Limb (tissue), 2 donors: ENCODE measurements at regions not wholly inside any gene's neighbourhood (a gene's known extent, or its start where the extent isn't known, plus 50 kb on each side); places are given as distances from the start of the nearest gene placed in this dataset.
"Not testable (repeated sequence)": the region's sequence is repeated elsewhere in the genome, so short reads cannot be mapped to it uniquely, and the experiment has no call there.

Experiments used
- DNase-seq, 2 donors: peaks; one replicate each; pipeline ENCODE4 v3.0.0-alpha.2; 2016; ENCODE audit errors: extremely low spot score in 2 of 2

DNA sequence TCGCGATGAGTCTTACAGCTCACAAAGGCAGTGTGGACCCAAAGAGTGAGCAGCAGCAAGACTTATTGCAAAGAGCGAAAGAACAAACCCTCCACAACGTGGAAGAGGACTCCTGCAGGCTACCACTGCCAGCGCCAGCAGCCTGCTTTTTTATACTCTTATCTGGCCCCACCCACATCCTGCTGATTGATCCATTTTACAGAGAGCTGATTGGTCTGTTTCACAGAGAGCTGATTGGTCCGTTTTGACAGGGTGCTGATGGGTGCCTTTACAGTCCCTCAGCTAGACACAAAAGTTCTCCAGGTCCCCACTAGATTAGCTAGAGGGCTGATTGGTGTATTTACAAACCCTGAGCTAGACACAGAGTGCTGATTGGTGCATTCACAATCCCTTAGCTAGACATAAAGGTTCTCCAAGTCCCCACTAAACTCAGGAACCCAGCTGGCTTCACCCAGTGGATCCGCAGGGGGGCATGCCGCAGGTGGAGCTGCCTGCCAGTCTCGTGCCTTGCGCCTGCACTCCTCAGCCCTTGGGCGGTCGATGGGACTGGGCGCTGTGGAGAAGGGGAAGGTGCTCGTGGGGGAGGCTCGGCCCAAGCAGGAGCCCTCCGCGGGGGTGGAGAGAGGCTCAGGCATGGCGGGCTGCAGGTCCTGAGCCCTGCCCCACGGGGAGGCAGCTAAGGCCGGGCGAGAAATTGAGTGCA, 75.7 kb downstream of the QDPR start:
- DNase-seq: not testable (repeated sequence)

DNA sequence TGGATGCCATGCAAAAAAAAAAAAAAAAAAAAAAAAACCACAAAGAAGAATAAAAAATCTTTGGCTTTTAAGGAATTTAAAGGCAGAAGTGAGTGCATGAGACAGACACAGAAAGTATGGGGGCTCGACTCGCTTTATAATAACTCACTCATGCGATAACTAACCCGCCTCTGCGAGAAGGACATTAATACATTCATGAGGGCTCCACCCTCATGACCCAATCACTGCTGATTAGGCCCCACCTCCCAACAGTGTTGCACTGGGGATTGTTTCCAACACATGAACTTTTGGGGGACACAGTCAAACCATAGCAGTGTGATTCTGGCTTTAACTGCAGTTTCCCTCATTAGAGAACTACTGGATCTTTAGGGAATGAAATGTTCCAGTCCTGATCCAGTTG, 78.1 kb downstream of the QDPR start:
- no peak for DNase-seq

DNA sequence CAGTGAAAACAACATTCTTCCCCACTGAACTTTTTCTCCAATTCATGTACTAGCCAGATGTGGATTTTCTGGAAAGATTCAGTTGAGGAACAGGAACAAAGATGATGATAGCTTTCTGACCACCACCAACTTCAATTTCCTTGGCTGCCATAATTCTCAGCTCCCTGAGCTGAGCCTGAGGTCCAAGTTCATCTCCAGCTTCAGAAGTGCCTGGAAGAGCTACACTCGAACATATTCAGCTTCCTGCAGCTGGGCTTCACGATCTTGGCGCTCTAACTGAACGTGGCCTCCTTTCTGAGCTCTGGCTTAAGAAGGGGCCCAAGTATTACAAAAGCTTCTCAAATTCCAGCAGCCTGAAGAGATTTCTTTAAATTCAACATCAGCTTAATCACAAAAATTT, 83.9 kb downstream of the QDPR start:
- DNase-seq: peak in 1 of 2 donors; percentile 8

DNA sequence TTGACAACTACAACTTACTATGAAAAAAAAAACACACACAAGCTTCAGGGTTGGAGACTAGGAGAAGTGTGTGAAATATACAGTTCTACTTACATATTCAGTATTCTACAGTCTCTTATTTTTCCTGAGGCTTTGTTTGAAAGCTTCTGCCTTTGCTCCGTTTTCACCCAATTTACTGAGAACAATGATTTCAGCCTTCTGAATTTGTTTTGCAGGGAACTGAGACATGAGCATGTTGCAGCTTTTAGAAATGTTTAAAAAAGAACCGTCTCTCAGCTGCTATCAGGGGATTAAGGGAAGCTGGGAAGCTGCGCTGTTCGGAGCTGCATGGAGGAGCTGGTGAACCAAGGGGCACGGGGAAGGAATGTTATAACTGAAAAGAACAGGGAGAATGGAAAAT, 85.7 kb downstream of the QDPR start:
- DNase-seq: no peak

DNA sequence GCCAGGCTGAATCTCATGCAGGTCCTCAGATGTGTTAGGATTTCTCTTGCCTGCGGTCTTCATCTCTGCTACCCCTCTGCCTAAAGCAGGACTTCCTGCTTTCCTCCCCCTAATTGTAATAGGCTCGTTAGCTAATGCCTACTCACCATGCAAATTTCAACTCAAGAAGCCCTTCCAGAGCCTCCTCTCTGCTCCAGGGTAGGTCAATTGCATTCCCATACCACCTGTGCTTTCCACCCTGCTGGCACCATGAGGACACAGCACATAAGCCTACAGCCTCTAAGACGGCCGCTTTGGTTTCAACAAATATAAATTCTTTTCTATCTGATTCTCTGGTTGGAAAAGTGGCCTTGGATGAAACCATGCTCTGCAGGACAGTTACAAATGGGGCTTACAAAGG, 93.9 kb downstream of the QDPR start:
- DNase-seq: no peak

DNA sequence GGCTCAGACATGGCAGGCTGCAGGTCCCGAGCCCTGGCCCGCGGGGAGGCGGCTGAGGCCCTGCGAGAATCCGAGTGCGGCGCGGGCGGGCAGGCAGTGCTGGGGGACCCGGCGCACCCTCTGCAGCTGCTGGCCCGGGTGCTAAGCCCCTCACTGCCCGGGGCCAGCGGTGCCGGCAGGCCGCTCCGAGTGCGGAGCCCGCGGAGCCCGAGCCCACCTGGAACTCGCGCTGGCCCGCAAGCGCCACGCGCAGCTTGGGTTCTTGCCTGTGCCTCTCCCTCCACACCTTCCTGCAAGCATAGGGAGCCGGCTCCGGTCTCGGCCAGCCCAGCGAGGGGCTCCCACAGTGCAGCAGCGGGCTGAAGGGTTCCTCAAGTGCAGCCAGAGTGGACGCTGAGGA, 97.5 kb downstream of the QDPR start:
- no peak for DNase-seq

DNA sequence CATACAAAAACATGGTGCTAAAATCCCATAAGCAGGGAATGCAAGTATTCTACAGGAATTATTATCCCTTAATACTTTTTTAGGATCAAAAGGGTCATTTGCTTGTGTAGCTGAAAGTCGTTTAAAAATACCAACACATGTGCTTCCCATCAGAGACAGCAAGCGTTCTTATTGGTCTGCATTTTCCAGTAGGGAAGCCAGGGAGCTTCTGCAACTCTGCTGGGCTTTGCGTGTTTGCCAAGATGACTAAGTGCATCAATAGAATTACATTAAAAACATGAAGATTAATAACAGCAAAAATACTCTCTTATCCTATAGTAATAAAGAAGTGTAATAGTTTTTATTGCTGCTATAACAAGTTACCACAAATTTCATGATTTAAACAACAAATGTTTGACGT, 111.2 kb downstream of the QDPR start:
- peak in 1 of 2 donors; percentile 13 for DNase-seq

DNA sequence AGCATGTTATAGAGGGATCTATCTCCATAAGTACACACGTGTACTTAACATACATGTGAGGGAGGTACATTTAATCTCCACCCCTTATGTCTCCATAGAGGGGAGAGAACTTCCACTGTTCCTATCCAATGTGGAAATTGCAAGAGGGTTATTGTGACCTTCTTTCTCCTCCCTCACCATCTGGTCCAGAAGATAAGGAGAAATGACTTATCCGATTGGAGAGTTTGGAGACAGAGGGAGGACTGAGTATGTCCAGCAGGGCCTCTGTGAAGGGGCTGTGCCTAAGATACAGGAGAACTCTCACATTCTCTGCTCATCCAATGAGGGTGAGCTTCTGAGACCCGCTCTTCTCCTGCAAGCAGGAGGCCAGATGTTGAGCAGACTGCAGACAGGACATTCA, 113.1 kb downstream of the QDPR start:
- no peak for DNase-seq

DNA sequence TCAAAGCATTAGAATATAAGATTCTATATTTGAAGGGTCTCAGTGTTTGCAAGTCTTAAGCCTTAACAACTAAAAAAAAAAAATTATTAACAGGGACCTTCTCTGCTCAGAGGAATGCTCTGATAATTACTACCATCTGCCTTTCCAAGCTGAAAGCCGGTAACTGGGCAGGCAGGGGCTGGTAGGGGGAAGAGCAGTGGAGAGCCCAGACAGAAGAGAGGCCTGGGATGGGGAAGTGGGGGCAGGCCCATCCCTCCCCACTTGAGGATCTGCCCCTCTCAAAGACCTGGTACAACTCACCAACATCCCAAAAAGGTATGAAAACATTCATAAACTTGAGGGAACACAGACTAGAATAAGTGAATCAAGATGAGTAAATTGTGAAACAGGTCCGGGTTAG, 113.9 kb downstream of the QDPR start:
- no peak for DNase-seq

DNA sequence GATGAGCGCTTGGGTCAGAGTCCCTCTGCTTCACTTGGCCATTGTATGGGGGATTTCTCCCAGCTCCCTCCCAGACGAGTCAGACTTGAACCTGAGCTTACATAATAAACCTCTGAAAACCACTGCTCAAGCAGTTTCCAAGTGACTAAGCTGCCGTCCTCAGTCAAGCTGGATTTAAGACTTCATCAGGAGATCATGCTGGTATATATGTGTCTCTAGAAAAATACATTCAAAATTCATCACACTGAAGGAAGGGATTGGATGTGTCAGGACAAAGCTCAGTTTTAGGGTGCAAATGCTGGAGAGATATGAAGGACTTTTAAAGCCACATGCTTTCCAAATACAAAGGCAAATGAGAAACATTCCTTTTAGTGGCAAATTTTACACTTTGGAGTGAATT, 114.3 kb downstream of the QDPR start:
- no peak for DNase-seq

DNA sequence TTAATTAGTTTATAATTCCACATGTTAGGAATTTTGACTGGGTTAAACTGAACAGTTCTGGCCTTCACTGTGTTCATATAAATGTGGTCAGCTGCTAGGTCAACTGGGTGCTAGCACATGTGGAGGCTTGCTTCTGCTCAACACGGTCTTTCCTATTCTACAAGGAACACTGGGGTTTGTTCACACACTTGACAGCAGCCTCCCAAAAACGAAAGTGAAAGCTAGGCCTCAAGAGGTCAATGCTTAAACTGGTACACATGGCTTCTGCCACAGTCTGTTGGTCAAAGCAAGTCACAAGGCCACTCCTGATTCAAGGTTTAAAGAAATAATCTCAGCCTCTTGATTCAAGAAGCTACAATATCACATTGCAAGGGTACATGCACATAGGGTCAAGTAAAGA, 126.5 kb downstream of the QDPR start:
- no peak for DNase-seq

DNA sequence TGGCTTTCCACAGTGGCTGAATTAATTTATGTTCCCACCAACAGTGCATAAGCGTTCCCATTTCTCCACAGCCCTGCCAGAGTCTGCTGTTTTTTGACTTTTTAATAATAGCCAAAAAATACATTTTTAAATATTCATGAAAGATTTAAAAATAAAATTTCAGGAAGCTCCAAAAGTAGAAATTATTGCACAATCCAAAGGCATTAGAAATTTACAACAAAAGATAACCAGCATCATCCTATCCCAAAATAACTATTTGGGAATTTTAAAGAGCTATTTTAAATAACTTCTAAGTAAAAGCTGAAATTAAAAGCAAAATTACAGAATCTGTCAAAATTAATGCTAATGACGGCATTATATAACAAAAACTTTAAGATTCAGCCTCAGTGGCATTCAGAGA, 131.5 kb downstream of the QDPR start:
- DNase-seq: no peak

DNA sequence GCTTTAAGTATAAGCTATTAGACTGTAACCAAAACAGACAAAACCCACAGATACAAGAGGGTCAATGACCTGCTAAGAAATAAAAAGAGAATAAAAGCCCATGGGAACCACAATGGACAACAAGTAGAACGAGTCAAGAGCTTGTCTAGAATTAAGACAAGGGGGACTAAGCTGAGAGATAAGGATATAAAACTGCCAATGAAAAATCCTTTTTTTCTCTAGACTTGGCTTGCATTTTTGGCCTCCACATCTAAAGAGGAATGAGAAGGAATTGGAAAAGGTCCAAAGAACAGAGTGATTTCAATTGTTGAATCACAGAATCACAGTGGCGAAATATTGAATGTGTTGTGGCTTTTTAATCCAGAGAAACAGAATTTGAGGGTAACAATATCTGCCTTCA, 135.7 kb downstream of the QDPR start:
- DNase-seq: peak in 1 of 2 donors; percentile 36

DNA sequence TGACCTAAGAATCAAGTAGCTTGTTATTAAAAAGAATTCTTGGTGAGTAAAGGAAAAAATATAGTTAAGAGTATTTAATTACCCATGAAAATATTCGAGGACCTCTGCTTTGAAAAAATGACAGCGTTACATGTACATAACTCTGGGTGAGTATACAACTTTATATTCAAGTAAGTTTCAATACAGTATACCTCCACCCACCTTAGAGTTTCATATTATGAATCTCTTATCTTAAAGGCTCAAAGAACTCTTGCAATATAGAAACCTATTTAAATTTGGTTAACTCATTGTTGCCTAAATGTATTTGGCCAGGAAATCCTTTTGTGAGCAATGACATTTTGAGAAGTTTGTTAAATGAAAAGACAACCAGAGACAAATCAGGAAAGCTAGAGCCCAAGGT, 138.2 kb downstream of the QDPR start:
- no peak for DNase-seq

DNA sequence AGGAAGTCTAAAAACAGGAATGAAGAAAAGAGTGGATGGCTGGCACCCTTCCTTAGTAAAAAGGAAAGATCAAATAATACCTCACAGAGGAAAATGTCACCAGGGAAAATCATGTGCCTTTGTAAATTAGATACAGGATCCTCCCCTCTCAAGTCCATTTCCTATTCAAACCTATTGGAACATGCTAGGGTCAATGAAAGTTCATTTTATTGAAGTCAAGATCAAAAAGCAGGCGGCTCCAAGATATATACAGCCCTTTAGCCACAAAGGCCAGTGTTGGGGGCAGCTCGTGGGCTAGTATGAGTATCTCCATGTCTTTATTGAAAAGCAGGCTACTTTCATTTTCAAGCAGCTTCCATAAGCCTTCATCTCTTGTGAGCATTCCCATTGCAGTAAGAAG, 141.1 kb downstream of the QDPR start:
- DNase-seq: no peak

DNA sequence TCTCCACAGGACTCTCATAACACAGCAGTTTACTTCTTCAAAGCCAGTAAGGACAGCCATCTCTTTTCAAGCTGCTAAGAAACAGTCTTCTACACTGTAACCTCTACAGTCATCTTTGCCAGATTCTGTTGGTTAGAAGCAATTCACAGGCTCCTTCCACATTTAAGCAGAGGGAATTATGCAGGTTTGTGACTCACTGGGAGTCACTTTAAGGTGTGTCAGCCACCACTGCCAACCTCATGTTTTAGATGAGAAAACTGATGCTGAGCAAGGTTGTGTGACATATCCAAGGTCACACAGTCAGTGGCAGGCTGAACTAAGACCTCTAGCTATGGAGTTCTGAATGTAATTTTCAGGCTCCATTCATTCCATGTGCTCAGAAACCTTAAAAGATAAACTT, 143.5 kb downstream of the QDPR start:
- no peak for DNase-seq

DNA sequence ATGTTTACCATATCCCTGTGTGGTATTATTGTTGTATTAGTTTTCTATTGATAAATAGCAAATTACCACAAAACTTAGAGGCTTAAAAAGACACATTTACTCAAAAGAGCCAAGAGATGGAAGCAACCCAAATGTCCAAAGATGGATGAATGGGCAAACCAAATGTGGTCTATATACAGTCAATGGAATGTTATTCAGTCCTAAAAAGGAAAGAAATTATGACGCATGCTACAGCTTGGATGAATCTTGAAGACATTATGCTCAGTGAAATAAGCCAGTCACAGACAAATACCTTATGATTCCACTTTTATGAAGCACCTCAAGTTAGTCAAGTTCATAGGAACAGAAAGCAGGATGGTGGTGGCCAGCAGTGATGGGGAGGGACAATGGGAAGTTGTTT, 144.7 kb downstream of the QDPR start:
- no peak for DNase-seq

DNA sequence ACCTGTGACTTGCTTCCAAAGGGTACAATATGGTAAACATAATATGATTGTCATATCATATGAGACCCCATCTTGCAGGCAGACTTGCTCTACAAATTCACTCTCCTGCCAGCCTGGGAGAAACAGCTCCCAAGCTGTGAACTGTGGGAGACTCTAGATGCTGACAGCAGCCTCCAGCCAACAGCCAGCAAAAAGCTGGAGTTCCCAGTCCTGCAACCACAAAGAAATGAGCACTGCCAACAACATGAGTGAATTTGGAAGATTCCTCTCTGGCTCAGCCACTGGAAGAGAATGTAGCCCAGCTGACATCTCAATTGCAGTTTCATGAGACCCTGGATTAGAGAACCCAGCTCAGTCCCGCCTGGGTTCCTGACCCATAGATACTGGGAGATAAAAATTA, 145.4 kb downstream of the QDPR start:
- DNase-seq: peak in 1 of 2 donors; percentile 15

DNA sequence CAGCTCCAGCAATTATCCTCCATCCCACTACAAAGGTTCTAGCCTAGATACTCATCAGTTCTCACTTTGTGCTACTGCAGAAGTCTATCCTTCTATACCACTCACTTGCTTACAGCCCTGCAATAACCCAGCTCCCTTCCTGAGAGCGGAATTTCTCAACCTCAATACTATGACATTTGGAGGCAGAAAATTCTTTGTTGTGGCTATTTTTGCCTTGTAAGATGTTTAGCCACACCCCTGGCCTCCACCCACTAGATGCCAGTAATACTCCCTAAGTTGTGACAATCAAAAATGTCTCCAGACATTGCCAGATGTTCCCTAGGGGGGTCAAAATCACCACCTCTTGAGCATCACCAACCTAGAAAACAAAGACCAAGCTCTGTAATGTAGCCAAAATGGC, 149.5 kb downstream of the QDPR start:
- DNase-seq: no peak

DNA sequence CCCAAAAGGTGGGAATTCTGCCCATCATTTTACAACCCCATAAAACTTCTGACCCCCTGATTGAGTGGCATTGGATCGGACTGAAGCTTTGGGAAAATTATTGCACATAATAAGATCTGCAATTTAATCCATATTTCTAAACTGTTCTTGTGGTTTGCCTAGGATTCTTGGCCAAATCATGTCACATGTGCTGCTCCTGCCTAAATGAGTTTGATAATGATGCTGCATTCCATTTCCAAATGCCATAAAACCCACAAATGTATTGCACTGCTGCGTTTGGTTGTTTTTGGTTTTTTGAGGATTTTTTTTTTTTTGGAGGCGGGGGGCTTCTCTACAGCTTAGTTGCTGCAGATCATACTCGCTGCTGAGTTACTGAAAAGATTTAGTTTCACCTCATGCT, 153.6 kb downstream of the QDPR start:
- DNase-seq: no peak

DNA sequence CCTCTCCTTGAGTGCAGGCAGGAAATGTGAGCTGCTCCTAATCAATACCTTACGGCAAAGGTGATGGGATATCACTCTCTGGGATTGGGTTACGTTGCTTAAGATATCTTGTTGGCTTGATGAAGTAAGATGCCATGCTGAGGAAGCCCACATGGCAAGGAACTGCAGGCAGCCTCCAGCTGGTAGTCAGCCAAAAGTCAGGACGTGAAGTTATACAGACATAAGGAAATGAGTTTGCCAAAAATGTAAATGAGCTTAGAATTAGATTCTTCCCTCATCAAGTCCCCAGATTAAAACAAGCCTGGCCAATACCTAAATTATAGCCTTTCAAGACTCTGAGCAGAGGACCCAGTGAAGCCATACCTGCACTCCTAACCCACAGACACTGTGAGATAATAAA, 155.0 kb downstream of the QDPR start:
- DNase-seq: no peak

DNA sequence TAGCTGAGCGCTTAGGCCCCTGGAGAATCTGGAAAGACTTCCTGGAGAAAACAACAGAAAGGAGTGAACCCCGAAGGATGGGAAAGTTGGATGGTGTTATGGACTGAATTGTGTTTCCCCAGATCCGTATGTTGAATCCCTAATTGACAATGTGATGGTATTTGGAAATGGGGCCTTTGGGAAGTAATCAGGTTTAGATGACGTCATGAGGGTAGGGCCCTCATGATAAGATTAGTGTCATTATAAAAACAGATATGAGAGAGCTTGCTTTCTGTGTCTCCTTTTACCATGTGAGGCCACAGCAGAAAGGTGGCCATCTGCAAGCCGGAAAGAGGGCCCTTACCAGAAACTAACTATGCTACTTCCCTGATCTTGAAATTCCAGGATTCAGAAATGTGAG, 159.5 kb downstream of the QDPR start:
- no peak for DNase-seq

DNA sequence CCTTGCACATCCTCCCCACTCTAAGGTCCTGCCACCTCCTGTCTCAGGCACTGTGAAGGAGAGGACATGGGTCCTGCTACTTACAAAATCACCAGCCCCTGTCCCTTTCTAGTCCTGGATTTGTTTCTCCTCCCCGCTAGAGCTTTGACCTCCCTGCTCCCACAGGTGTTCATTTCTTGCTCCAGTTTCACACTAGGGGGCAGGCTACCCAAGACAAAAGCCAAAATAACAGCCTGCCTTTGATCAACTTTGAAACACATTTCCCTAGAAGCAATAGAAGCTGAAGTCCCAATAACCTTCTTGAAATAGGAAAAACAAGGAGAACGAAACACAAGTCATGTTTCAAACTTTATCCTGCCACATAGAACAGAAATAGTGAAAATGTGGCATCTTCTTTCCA, 164.4 kb downstream of the QDPR start:
- DNase-seq: peak in 1 of 2 donors; percentile 3

DNA sequence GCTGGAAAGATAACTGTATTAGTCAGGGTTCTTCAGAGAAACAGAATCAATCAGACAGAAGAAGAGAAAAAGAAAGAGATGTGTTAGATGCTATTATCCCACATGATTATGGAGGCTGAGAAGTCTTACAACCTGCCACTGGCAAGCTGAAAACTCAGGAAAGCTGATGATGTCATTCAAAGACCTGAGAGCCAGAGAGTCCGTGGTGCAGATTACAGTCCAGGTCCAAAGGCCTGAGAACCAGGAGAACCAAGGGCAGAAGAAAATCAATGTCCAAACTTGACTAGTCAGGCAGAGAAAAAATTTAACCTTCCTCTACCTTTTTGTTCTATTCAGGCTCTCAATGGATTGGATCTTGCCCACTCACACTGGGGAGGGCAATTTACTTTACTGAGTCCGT, 172.5 kb downstream of the QDPR start:
- no peak for DNase-seq
